Fibroblast of pulmonary artery (primary cell): ENCODE measurements at regions not wholly inside any gene's neighbourhood (a gene's known extent, or its start where the extent isn't known, plus 50 kb on each side); places are given as distances from the start of the nearest gene placed in this dataset.
"Not testable (repeated sequence)": the region's sequence is repeated elsewhere in the genome, so short reads cannot be mapped to it uniquely, and the experiment has no call there.

Experiments
- DNase-seq: peaks from one replicate; pipeline ENCODE4 v3.0.0-alpha.2; 2010; ENCODE audit warnings: low read depth
- H3K4me3 ChIP-seq: replicated peaks from 2 replicates; pipeline ENCODE4 v1.5.1; 2011; ENCODE audit warnings: low read depth, mild to moderate bottlenecking, control low read depth, low read length, moderate library complexity
- CTCF ChIP-seq: IDR thresholded peaks from 2 replicates; pipeline ENCODE4 v1.5.1; 2011; ENCODE audit warnings: mild to moderate bottlenecking, control low read depth, low read length, inconsistent platforms; ENCODE audit errors: missing control alignments

GRCh38 chr2:82055846-82056245, 1751.3 kb upstream of the LRRTM1 start:
- no peak for DNase-seq
- no peak overlapping the region for H3K4me3 ChIP-seq
- TF ChIP-seq CTCF: no peak

- DNase-seq: no peak
- H3K4me3 ChIP-seq: no peak overlapping the region
Observed at GRCh38 chr2:82043867-82044266, 1739.3 kb upstream of the LRRTM1 start.

GRCh38 chr2:82027921-82028615, 1723.5 kb upstream of the LRRTM1 start:
- H3K4me3 ChIP-seq: no peak overlapping the region
- TF ChIP-seq CTCF: no peak
- DNase-seq: no peak

More at GRCh38 chr2:82043867-82044266, 1739.3 kb upstream of the LRRTM1 start:
- TF ChIP-seq CTCF: no peak

- DNase-seq: no peak
- no peak overlapping the region for H3K4me3 ChIP-seq
- no peak for TF ChIP-seq CTCF
Observed at GRCh38 chr2:82023710-82024109, 1719.2 kb upstream of the LRRTM1 start.

GRCh38 chr2:82013641-82014040, 1709.1 kb upstream of the LRRTM1 start:
- TF ChIP-seq CTCF: no peak
- no peak overlapping the region for H3K4me3 ChIP-seq
- DNase-seq: no peak

GRCh38 chr2:82007071-82007664, 1702.6 kb upstream of the LRRTM1 start:
- no peak for TF ChIP-seq CTCF
- H3K4me3 ChIP-seq: no peak overlapping the region

GRCh38 chr2:82005889-82006288, 1701.3 kb upstream of the LRRTM1 start:
- not testable (repeated sequence) for DNase-seq

More at GRCh38 chr2:82007071-82007664, 1702.6 kb upstream of the LRRTM1 start:
- DNase-seq: no peak

More at GRCh38 chr2:82005889-82006288, 1701.3 kb upstream of the LRRTM1 start:
- H3K4me3 ChIP-seq: not testable (repeated sequence)
